Cardiac septum (tissue), 1 donor: ENCODE measurements at regions not wholly inside any gene's neighbourhood (a gene's known extent, or its start where the extent isn't known, plus 50 kb on each side); places are given as distances from the start of the nearest gene placed in this dataset.
"Not testable (repeated sequence)": the region's sequence is repeated elsewhere in the genome, so short reads cannot be mapped to it uniquely, and the experiment has no call there.

Experiments
- DNase-seq: peaks from one replicate; pipeline ENCODE4 v3.0.0-alpha.2; 2020; ENCODE audit warnings: low spot score
- intact Hi-C: fragments of 100-400 bp; cut with DNase I; formaldehyde crosslinking; loops from one replicate; pipeline ENCODE4 v1.14.0; 2022
- donor health status: DM: no; HTN: no; CAD: no.

GRCh38 chr12:90729736-90730135 is 225.2 kb downstream of the CCER1 start:
- intact Hi-C loops: no loop called here
- DNase-seq: no peak

- intact Hi-C loops: no loop called here
- DNase-seq: no peak
These were observed 242.3 kb downstream of the CCER1 start for GRCh38 chr12:90712671-90713070.

GRCh38 chr12:90710711-90711110 is 244.3 kb downstream of the CCER1 start:
- DNase-seq: no peak

GRCh38 chr12:90706036-90706435 is 248.9 kb downstream of the CCER1 start:
- intact Hi-C loops: no loop called here
- no peak for DNase-seq

More at GRCh38 chr12:90710711-90711110, 244.3 kb downstream of the CCER1 start:
- intact Hi-C loops: no loop called here

- no peak for DNase-seq
- intact Hi-C loops: no loop called here
These were observed 259.6 kb downstream of the CCER1 start for GRCh38 chr12:90695415-90695814.

GRCh38 chr12:90690120-90690519 is 264.9 kb downstream of the CCER1 start:
- intact Hi-C loops: no loop called here
- DNase-seq: no peak

GRCh38 chr12:90687682-90688081 is 267.3 kb downstream of the CCER1 start:
- DNase-seq, intact Hi-C loops: not testable (repeated sequence)

- intact Hi-C loops: no loop called here
- DNase-seq: no peak
These were observed 271.1 kb downstream of the CCER1 start for GRCh38 chr12:90683871-90684270.

GRCh38 chr12:90682398-90682797 is 272.6 kb downstream of the CCER1 start:
- intact Hi-C loops: no loop called here
- no peak for DNase-seq

GRCh38 chr12:90679674-90680073 is 275.3 kb downstream of the CCER1 start:
- intact Hi-C loops: no loop called here
- DNase-seq: no peak

- intact Hi-C loops: no loop called here
- DNase-seq: no peak
These were observed 277.4 kb downstream of the CCER1 start for GRCh38 chr12:90677552-90677951.

- intact Hi-C loops: no loop called here
These were observed 277.9 kb downstream of the CCER1 start for GRCh38 chr12:90677055-90677454.

GRCh38 chr12:90675106-90675505 is 279.9 kb downstream of the CCER1 start:
- intact Hi-C loops: no loop called here

More at GRCh38 chr12:90677055-90677454, 277.9 kb downstream of the CCER1 start:
- DNase-seq: no peak

GRCh38 chr12:90672081-90672480 is 282.9 kb downstream of the CCER1 start:
- DNase-seq: no peak
- intact Hi-C loops: no loop called here

More at GRCh38 chr12:90675106-90675505, 279.9 kb downstream of the CCER1 start:
- no peak for DNase-seq

- DNase-seq, intact Hi-C loops: not testable (repeated sequence)
These were observed 291.0 kb downstream of the CCER1 start for GRCh38 chr12:90663949-90664348.

GRCh38 chr12:90659060-90659459 is 295.9 kb downstream of the CCER1 start:
- intact Hi-C loops: no loop called here
- DNase-seq: no peak

- intact Hi-C loops: no loop called here
- DNase-seq: no peak
These were observed 301.9 kb downstream of the CCER1 start for GRCh38 chr12:90653040-90653439.

GRCh38 chr12:90652280-90652679 is 302.7 kb downstream of the CCER1 start:
- DNase-seq: no peak
- intact Hi-C loops: no loop called here

- intact Hi-C loops: no loop called here
- DNase-seq: no peak
These were observed 309.8 kb downstream of the CCER1 start for GRCh38 chr12:90645181-90645580.

GRCh38 chr12:90631591-90632212 is 323.3 kb downstream of the CCER1 start:
- DNase-seq: no peak
- intact Hi-C loops: no loop called here

- DNase-seq: no peak
- intact Hi-C loops: no loop called here
These were observed 325.0 kb downstream of the CCER1 start for GRCh38 chr12:90630006-90630405.

- no peak for DNase-seq
- intact Hi-C loops: no loop called here
These were observed 326.8 kb downstream of the CCER1 start for GRCh38 chr12:90628213-90628612.
